H1 (cell line): ENCODE measurements at regions not wholly inside any gene's neighbourhood (a gene's known extent, or its start where the extent isn't known, plus 50 kb on each side); places are given as distances from the start of the nearest gene placed in this dataset.

Experiments
- CTCF ChIA-PET: fragments of 300-600 bp; sonication (Branson Sonifier 250); formaldehyde crosslinking; loops from one replicate; lab custom pipeline; 2021; ENCODE audit not compliant: partially characterized antibody; lab: Charles Lee
- POLR2A ChIA-PET: fragments of 300-600 bp; sonication (Branson Sonifier 250); formaldehyde crosslinking; loops from one replicate; lab custom pipeline; 2021; ENCODE audit warnings: inconsistent platforms; ENCODE audit not compliant: partially characterized antibody; lab: Charles Lee
- DNase-seq, 2 experiments: peaks; one replicate each; pipeline versions ENCODE4 v3.0.0 to v3.0.0-alpha.2; 2010 to 2022; ENCODE audit warnings: low spot score in 2 of 2, low read depth in 1 of 2, mixed read lengths in 1 of 2
- FAIRE-seq: peaks from 2 replicates; lab custom pipeline; 2011; peaks lifted over from hg19 to GRCh38; lab: Jason Lieb, UNC
- H2AFZ ChIP-seq: 2 replicates; pipeline ENCODE4 v1.8.1; 2012; ENCODE audit warnings: low read length, inconsistent platforms
- H2AK5ac ChIP-seq: 2 replicates; pipeline ENCODE4 v1.6.1; 2013; ENCODE audit warnings: low read depth, low read length
- H2BK120ac ChIP-seq: replicated peaks from 2 replicates; pipeline ENCODE3; 2013; ENCODE audit warnings: low read depth, low read length, inconsistent platforms
- H2BK12ac ChIP-seq: 2 replicates; pipeline ENCODE4 v1.6.1; 2013; ENCODE audit warnings: low read depth, low read length
- H2BK15ac ChIP-seq: 2 replicates; pipeline ENCODE4 v1.6.1; 2013; ENCODE audit warnings: low read length
- H2BK20ac ChIP-seq: 2 replicates; pipeline ENCODE4 v1.6.1; 2013; ENCODE audit warnings: low read length
- H2BK5ac ChIP-seq: 2 replicates; pipeline ENCODE4 v1.6.1; 2013; ENCODE audit warnings: low read depth, low read length
- H3K14ac ChIP-seq: 2 replicates; pipeline ENCODE4 v1.6.1; 2013; ENCODE audit warnings: inconsistent platforms; ENCODE audit not compliant: insufficient read length
- H3K18ac ChIP-seq: 2 replicates; pipeline ENCODE4 v1.6.1; 2013; ENCODE audit warnings: low read length; ENCODE audit errors: extremely low read depth
- H3K23ac ChIP-seq: 2 replicates; pipeline ENCODE4 v1.6.1; 2013; ENCODE audit warnings: inconsistent platforms; ENCODE audit not compliant: insufficient read length
- H3K23me2 ChIP-seq: 2 replicates; pipeline ENCODE4 v1.6.1; 2013; ENCODE audit warnings: low read depth, low read length
- H3K27ac ChIP-seq: 2 replicates; pipeline ENCODE4 v1.6.1; 2011; ENCODE audit warnings: low read depth, low read length, inconsistent platforms
- H3K27me3 ChIP-seq, 4 experiments: replicated peaks in 1 of 4; 1 replicate in 1 of 4; 2 replicates in 3 of 4; pipeline versions ENCODE4 v1.6.1 to v1.8.1; 2011 to 2013; ENCODE audit warnings: low read length in 3 of 4, mild to moderate bottlenecking in 3 of 4, inconsistent platforms in 2 of 4, mixed read lengths in 2 of 4, moderate library complexity in 1 of 4; ENCODE audit not compliant: control insufficient read depth in 3 of 4, insufficient read depth in 3 of 4; ENCODE audit errors: extremely low read depth in 1 of 4
- H3K36me3 ChIP-seq, 4 experiments: 2 replicates each; pipeline versions ENCODE4 v1.6.1 to v1.8.1; 2011 to 2013; ENCODE audit warnings: mild to moderate bottlenecking in 4 of 4, low read length in 3 of 4, moderate library complexity in 2 of 4, control low read depth in 1 of 4, inconsistent platforms in 1 of 4; ENCODE audit not compliant: insufficient read depth in 4 of 4, control insufficient read depth in 2 of 4
- H3K4ac ChIP-seq: replicated peaks from 2 replicates; pipeline ENCODE3; 2013; ENCODE audit warnings: low read length, low read depth, mixed read lengths, inconsistent platforms; ENCODE audit not compliant: insufficient read length
- H3K4me1 ChIP-seq, 4 experiments: replicated peaks in 1 of 4; 1 replicate in 1 of 4; 2 replicates in 3 of 4; pipeline versions ENCODE4 v1.6.1 to v1.8.1; 2011 to 2013; ENCODE audit warnings: low read length in 3 of 4, inconsistent platforms in 2 of 4, mixed read lengths in 1 of 4; ENCODE audit not compliant: insufficient read depth in 4 of 4, control insufficient read depth in 3 of 4
- H3K4me2 ChIP-seq, 2 experiments: 2 replicates each; pipeline versions ENCODE4 v1.6.1 to v1.8.1; 2011 to 2013; ENCODE audit warnings: low read depth in 2 of 2, low read length in 2 of 2, control low read depth in 1 of 2, inconsistent platforms in 1 of 2, mild to moderate bottlenecking in 1 of 2; ENCODE audit not compliant: insufficient read depth in 1 of 2
- H3K4me3 ChIP-seq, 4 experiments: fragments of 200-600, 300-600 bp in 1 of 4; sonication (generic), shearing (Covaris generic), sonication (Bioruptor Twin) in 1 of 4; 2 replicates each; pipeline versions ENCODE4 v1.5.1 to v1.8.1; 2011 to 2016; ENCODE audit warnings: low read length in 4 of 4, low read depth in 3 of 4, control low read depth in 2 of 4, inconsistent platforms in 2 of 4, mild to moderate bottlenecking in 2 of 4, mixed read lengths in 1 of 4, moderate library complexity in 1 of 4; ENCODE audit not compliant: insufficient read depth in 2 of 4; ENCODE audit errors: extremely low read depth in 1 of 4
- H3K56ac ChIP-seq: replicated peaks from 2 replicates; pipeline ENCODE3; 2013; ENCODE audit warnings: low read depth, mild to moderate bottlenecking, mixed read lengths, low read length, inconsistent platforms; ENCODE audit not compliant: insufficient read length
- H3K79me1 ChIP-seq: 2 replicates; pipeline ENCODE4 v1.6.1; 2013; ENCODE audit warnings: low read depth, low read length, control low read depth
- H3K79me2 ChIP-seq, 2 experiments: 2 replicates each; pipeline versions ENCODE4 v1.6.1 to v1.8.1; 2012 to 2013; ENCODE audit warnings: low read length in 2 of 2, mild to moderate bottlenecking in 2 of 2, inconsistent platforms in 1 of 2; ENCODE audit not compliant: insufficient read depth in 2 of 2, control insufficient read depth in 1 of 2
- H3K9ac ChIP-seq, 4 experiments: replicated peaks in 1 of 4; 1 replicate in 1 of 4; 2 replicates in 3 of 4; pipeline versions ENCODE4 v1.6.1 to v1.8.1; 2011 to 2013; ENCODE audit warnings: low read depth in 3 of 4, low read length in 3 of 4, control low read depth in 2 of 4, mild to moderate bottlenecking in 2 of 4, moderate library complexity in 2 of 4, inconsistent platforms in 1 of 4; ENCODE audit errors: extremely low read depth in 1 of 4
- H3K9me3 ChIP-seq, 2 experiments: 2 replicates each; pipeline versions ENCODE4 v1.6.1 to v1.8.1; 2012 to 2013; ENCODE audit warnings: mild to moderate bottlenecking in 2 of 2, moderate library complexity in 2 of 2, control low read depth in 1 of 2, inconsistent platforms in 1 of 2, low read depth in 1 of 2, low read length in 1 of 2, mixed read lengths in 1 of 2; ENCODE audit not compliant: insufficient read depth in 2 of 2
- H4K20me1 ChIP-seq, 2 experiments: replicated peaks in 1 of 2; 2 replicates each; pipeline versions ENCODE3 to v1.8.1; 2011 to 2013; ENCODE audit warnings: inconsistent platforms in 2 of 2, low read length in 2 of 2, mild to moderate bottlenecking in 1 of 2; ENCODE audit not compliant: insufficient read depth in 2 of 2, control insufficient read depth in 1 of 2
- H4K5ac ChIP-seq: 2 replicates; pipeline ENCODE4 v1.6.1; 2013; ENCODE audit warnings: low read length, low read depth, mixed read lengths, inconsistent platforms; ENCODE audit not compliant: insufficient read length
- H4K8ac ChIP-seq: 2 replicates; pipeline ENCODE4 v1.8.0; 2013; ENCODE audit warnings: mild to moderate bottlenecking, moderate library complexity, low read length, inconsistent platforms; ENCODE audit not compliant: insufficient read depth; ENCODE audit errors: extremely low read depth
- H4K91ac ChIP-seq: replicated peaks from 2 replicates; pipeline ENCODE3; 2013; ENCODE audit warnings: low read length, mixed read lengths, inconsistent platforms; ENCODE audit not compliant: insufficient read length
- BACH1 ChIP-seq: IDR thresholded peaks from 2 replicates; pipeline ENCODE4 v1.6.1; 2012; ENCODE audit warnings: low read length, improper control_type of control experiment
- CHD1 ChIP-seq: IDR thresholded peaks from 2 replicates; pipeline ENCODE4 v1.6.1; 2012; ENCODE audit warnings: low read depth, low read length, improper control_type of control experiment
- GABPA ChIP-seq: IDR thresholded peaks from 2 replicates; pipeline ENCODE4 v1.6.1; 2011; ENCODE audit warnings: mild to moderate bottlenecking, low read length, moderate library complexity, borderline replicate concordance; ENCODE audit not compliant: insufficient read depth
- HDAC6 ChIP-seq: IDR thresholded peaks from one replicate; pipeline ENCODE4 v1.7.1; 2012; ENCODE audit warnings: low read depth, mild to moderate bottlenecking, inconsistent platforms, low read length, moderate library complexity
- KDM5A ChIP-seq: fragments of 200-600 bp; IDR thresholded peaks from 2 replicates; pipeline ENCODE4 v1.7.1; 2012; ENCODE audit warnings: mild to moderate bottlenecking, low read length, inconsistent platforms, mixed read lengths
- MAFK ChIP-seq: IDR thresholded peaks from 2 replicates; pipeline ENCODE4 v1.6.1; 2012; ENCODE audit warnings: low read depth, mild to moderate bottlenecking, improper control_type of control experiment, low read length
- POLR2A ChIP-seq, 2 experiments: IDR thresholded peaks; 1 replicate in 1 of 2; 2 replicates in 1 of 2; pipeline ENCODE4 v1.6.1; 2011; ENCODE audit warnings: low read depth in 2 of 2, low read length in 2 of 2, mild to moderate bottlenecking in 2 of 2; ENCODE audit errors: control extremely low read depth in 1 of 2
- SUZ12 ChIP-seq: fragments of 200-600 bp; sonication (generic); IDR thresholded peaks from 2 replicates; pipeline ENCODE4 v1.6.1; 2012; ENCODE audit warnings: mild to moderate bottlenecking, inconsistent platforms, low read length, moderate library complexity, mixed read lengths
- TBP ChIP-seq: IDR thresholded peaks from 2 replicates; pipeline ENCODE4 v1.6.1; 2011; ENCODE audit warnings: low read depth, low read length, improper control_type of control experiment
- WGBS, 2 experiments: shearing (Covaris generic) in 1 of 2; methylation state at CpG; one replicate each; pipeline versions ENCODE4 v1.1.6 to v1.1.7; 2013 to 2015; ENCODE audit warnings: low lambda C conversion rate in 2 of 2, mixed read lengths in 2 of 2, inconsistent platforms in 1 of 2, low coverage in 1 of 2, missing lambda C conversion rate in 1 of 2; ENCODE audit not compliant: insufficient replicate concordance in 2 of 2, insufficient coverage in 1 of 2, insufficient read length in 1 of 2; ENCODE audit errors: extremely low coverage in 1 of 2, missing lambda C conversion rate in 1 of 2; 5-methylcytosine and 5-hydroxymethylcytosine counted together

DNA sequence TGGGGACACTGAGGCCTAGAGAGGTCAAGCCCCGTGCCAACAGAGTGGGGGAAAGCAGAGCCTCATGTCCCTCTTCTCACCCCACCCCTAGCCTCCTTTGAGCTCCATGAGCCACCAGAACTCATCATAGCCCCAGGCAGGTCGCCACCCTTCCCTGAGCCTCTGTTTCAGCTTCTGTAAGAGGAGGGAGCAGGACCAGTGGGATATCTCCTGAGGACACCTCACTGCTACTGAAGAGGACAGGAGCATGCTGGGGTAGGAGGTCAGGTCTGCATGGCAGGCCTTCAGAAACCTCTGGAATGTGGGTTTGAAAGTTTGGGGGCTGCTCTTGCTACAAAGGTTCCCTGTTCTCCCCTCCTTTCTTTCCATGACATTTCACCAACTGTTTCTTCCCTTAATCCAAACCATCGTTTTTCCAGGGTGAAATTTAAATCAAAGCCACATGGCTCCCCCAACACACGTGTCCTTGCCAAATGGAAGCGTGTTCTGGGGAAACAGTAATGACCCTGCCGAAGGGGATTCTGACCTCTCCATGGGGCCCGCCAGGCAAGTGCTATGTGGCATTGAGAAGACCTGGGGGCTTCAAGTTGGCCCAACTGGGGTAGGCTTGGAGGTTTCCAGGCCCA is 88.1 kb upstream of the RUNX3 start:
- H4K5ac ChIP-seq, result no peak overlapping the region
- H3K4me1 ChIP-seq, result peaks cover 0 to 14% (median 8%) of the 10 kb centered on the region in 4 experiments; a peak in 6 of 7 replicates
- H3K4me2 ChIP-seq, result no peak overlapping the region
- H4K91ac ChIP-seq, result no peak overlapping the region
- DNase-seq, result no peak
- H3K79me1 ChIP-seq, result no peaks in the 10 kb centered on the region
- H3K56ac ChIP-seq, result no peak overlapping the region
- no peak overlapping the region for H2BK120ac ChIP-seq
- H2AK5ac ChIP-seq, result no peak overlapping the region
- H3K79me2 ChIP-seq, result no peaks in the 10 kb centered on the region
- TF ChIP-seq KDM5A (no peak), TBP (no peak), POLR2A (IDR thresholded peaks at IDR 0.05; ENCODE audit: control extremely low read depth in 1 of 2, low read depth in 2 of 2, low read length in 2 of 2) (no peak), HDAC6 (no peak), MAFK (no peak), GABPA (no peak), SUZ12 (no peak), BACH1 (no peak), CHD1 (no peak)
- H3K36me3 ChIP-seq, result no peaks in the 10 kb centered on the region
- H2BK5ac ChIP-seq, result no peak overlapping the region
- H4K8ac ChIP-seq, result no peak overlapping the region; the same call in 1 of the 2 replicates
- no peaks in the 10 kb centered on the region for H3K27me3 ChIP-seq
- no peak overlapping the region for H3K4me3 ChIP-seq
- no peak overlapping the region for H2BK15ac ChIP-seq
- H3K9me3 ChIP-seq, result no peaks in the 10 kb centered on the region
- H2BK20ac ChIP-seq, result no peak overlapping the region
- H3K27ac ChIP-seq, result no peak overlapping the region
- H3K23ac ChIP-seq, result no peak overlapping the region
- no peak for FAIRE-seq
- H3K18ac ChIP-seq, result no peak overlapping the region
- POLR2A ChIA-PET, result interaction anchor here (2.3 kb wide), 1 partner anchor 9 kb away, joined by 6 read pairs; no protein-coding TSS in a partner anchor
- H3K4ac ChIP-seq, result no peak overlapping the region
- no peak overlapping the region for H2BK12ac ChIP-seq
- peaks cover 0 to 5% of the 10 kb centered on the region in 2 experiments for H4K20me1 ChIP-seq
- H3K14ac ChIP-seq, result no peak overlapping the region
- CTCF ChIA-PET, result interaction anchor here (0.5 to 2.0 kb wide), 9 partner anchors 9 to 199 kb away, joined by 3 to 7 read pairs (median 4); no protein-coding TSS in a partner anchor
- WGBS, 2 experiments, result 83% methylated on average over 6 of the region's 7 CpGs; no CpG with 5 or more reads in 1 of the 2 experiments
- no peak overlapping the region for H2AFZ ChIP-seq
- H3K9ac ChIP-seq, result no peak overlapping the region
- 0 out of 2 replicates have a peak, but pooled peaks cover 5% of the 10 kb centered on the region for H3K23me2 ChIP-seq
